Gastroesophageal sphincter (tissue), 3 donors: ENCODE measurements at regions not wholly inside any gene's neighbourhood (a gene's known extent, or its start where the extent isn't known, plus 50 kb on each side); places are given as distances from the start of the nearest gene placed in this dataset.

ENCODE experiments used
- EP300 ChIP-seq: sonication (generic); formaldehyde crosslinking; IDR thresholded peaks from one replicate; pipeline ENCODE4 v1.6.1; 2017; ENCODE audit warnings: antibody characterized with exemption, mild to moderate bottlenecking
- POLR2A ChIP-seq, 2 donors: fragments of 450-650 bp; IDR thresholded peaks; one replicate each; pipeline ENCODE4 v1.6.1; 2017; ENCODE audit warnings: antibody characterized with exemption in 2 of 2, mild to moderate bottlenecking in 2 of 2, moderate library complexity in 1 of 2
- POLR2AphosphoS5 ChIP-seq: sonication (generic); formaldehyde crosslinking; IDR thresholded peaks from one replicate; pipeline ENCODE4 v1.6.1; 2017; ENCODE audit warnings: antibody characterized with exemption
- TF ChIP-seq, protein P1 (sequence below), 4 experiments: fragments of 200-600 bp in 2 of 4; fragments of 450-650 bp in 2 of 4; sonication (generic) in 1 of 4; IDR thresholded peaks; one replicate each; pipeline ENCODE4 v1.5.1; 2017 to 2019; ENCODE audit warnings: antibody characterized with exemption in 4 of 4, mild to moderate bottlenecking in 2 of 4, moderate library complexity in 2 of 4

DNA sequence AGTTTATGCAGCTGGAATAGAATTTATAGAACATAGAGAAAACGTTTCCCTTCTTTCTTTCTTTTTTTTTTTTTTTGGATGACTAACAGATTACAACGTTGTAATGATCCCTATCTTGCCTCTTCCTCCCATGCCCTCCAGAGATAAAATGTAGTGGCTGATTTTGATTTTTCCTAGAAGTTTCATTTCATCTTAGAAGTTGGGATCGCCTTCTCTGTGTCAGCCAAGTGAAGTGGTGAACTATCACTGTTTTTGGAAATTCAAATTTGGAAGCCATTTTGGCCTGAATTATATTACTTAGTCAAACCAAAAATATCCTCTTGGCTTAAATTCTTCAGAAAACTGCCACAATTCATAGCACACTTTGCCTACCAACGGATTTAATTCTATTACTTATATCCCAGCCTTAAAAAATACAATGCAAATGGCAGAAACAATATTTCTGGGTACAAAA lies 1025.5 kb upstream of the NR2F2 start:
- TF ChIP-seq, protein P1, sequence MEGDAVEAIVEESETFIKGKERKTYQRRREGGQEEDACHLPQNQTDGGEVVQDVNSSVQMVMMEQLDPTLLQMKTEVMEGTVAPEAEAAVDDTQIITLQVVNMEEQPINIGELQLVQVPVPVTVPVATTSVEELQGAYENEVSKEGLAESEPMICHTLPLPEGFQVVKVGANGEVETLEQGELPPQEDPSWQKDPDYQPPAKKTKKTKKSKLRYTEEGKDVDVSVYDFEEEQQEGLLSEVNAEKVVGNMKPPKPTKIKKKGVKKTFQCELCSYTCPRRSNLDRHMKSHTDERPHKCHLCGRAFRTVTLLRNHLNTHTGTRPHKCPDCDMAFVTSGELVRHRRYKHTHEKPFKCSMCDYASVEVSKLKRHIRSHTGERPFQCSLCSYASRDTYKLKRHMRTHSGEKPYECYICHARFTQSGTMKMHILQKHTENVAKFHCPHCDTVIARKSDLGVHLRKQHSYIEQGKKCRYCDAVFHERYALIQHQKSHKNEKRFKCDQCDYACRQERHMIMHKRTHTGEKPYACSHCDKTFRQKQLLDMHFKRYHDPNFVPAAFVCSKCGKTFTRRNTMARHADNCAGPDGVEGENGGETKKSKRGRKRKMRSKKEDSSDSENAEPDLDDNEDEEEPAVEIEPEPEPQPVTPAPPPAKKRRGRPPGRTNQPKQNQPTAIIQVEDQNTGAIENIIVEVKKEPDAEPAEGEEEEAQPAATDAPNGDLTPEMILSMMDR (IDR thresholded peaks at IDR 0.05), result no peak
- TF ChIP-seq EP300 (no peak), POLR2AphosphoS5 (no peak), POLR2A (IDR thresholded peaks at IDR 0.05) (no peak)
